GM19240 (cell line): ENCODE measurements at regions not wholly inside any gene's neighbourhood (a gene's known extent, or its start where the extent isn't known, plus 50 kb on each side); places are given as distances from the start of the nearest gene placed in this dataset.

Experiments
- DNase-seq: peaks from one replicate; pipeline ENCODE4 v3.0.0; 2011; ENCODE audit warnings: low spot score; ENCODE audit not compliant: insufficient read length

- no peak for DNase-seq
Measured at GRCh38 chr3:182052332-182052731, 340.6 kb downstream of the SOX2 start.

- DNase-seq, result no peak
Measured at GRCh38 chr3:182052757-182053156, 341.0 kb downstream of the SOX2 start.

- no peak for DNase-seq
Measured at GRCh38 chr3:182058488-182058887, 346.8 kb downstream of the SOX2 start.

- no peak for DNase-seq
Measured at GRCh38 chr3:182063742-182064141, 352.0 kb downstream of the SOX2 start.

- DNase-seq, result no peak
Measured at GRCh38 chr3:182067423-182067822, 355.7 kb downstream of the SOX2 start.

- DNase-seq, result no peak
Measured at GRCh38 chr3:182078316-182078715, 366.6 kb downstream of the SOX2 start.

GRCh38 chr3:182078929-182079328 lies 367.2 kb downstream of the SOX2 start:
- DNase-seq, result no peak

- no peak for DNase-seq
Measured at GRCh38 chr3:182081096-182081495, 369.4 kb downstream of the SOX2 start.

- DNase-seq, result no peak
Measured at GRCh38 chr3:182083112-182083511, 371.4 kb downstream of the SOX2 start.

- no peak for DNase-seq
Measured at GRCh38 chr3:182092662-182093262, 381.0 kb downstream of the SOX2 start.

- no peak for DNase-seq
Measured at GRCh38 chr3:182094321-182094720, 382.6 kb downstream of the SOX2 start.

GRCh38 chr3:182104881-182105280 lies 393.2 kb downstream of the SOX2 start:
- no peak for DNase-seq

GRCh38 chr3:182105875-182106274 lies 394.1 kb downstream of the SOX2 start:
- DNase-seq, result no peak

- DNase-seq, result no peak
Measured at GRCh38 chr3:182108371-182108770, 396.6 kb downstream of the SOX2 start.

GRCh38 chr3:182111967-182112366 lies 400.2 kb downstream of the SOX2 start:
- DNase-seq, result no peak

- DNase-seq, result no peak
Measured at GRCh38 chr3:182115328-182116015, 403.7 kb downstream of the SOX2 start.

- DNase-seq, result no peak
Measured at GRCh38 chr3:182116386-182116785, 404.7 kb downstream of the SOX2 start.

- DNase-seq, result no peak
Measured at GRCh38 chr3:182117131-182117530, 405.4 kb downstream of the SOX2 start.

GRCh38 chr3:182117583-182117982 lies 405.9 kb downstream of the SOX2 start:
- no peak for DNase-seq

GRCh38 chr3:182118066-182118465 lies 406.3 kb downstream of the SOX2 start:
- no peak for DNase-seq

GRCh38 chr3:182121401-182121800 lies 409.7 kb downstream of the SOX2 start:
- DNase-seq, result no peak

GRCh38 chr3:182122779-182123178 lies 411.1 kb downstream of the SOX2 start:
- DNase-seq, result no peak

- DNase-seq, result no peak
Measured at GRCh38 chr3:182124187-182124586, 412.5 kb downstream of the SOX2 start.
